DMS153 treated with DMSO at 0.1 percent for 48 hours (cell line): ENCODE measurements at regions not wholly inside any gene's neighbourhood (a gene's known extent, or its start where the extent isn't known, plus 50 kb on each side); places are given as distances from the start of the nearest gene placed in this dataset.

ENCODE experiments used
- DNase-seq: peaks from one replicate; lab custom pipeline; 2025; ENCODE audit not compliant: unreplicated experiment; lab: John Stamatoyannopoulos, UW

DNA sequence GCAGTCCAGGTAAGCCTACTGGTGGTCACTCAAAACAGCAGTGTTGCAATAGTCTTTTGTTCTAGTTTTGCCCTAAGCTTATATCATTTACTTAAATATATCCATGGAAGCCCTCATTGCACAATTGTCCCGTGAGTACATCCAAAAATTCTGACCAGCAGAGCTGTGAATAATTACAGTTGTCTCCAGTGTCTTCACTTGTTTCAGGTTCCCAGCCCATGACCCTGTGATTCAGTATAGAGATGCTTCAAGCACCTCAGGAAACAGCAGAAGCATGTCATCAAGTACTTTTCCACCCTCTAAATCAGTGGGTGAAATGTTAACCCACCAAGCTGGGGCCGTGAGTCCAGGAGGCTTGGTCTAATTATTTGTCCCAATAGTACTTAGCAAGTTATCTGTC is 214.9 kb upstream of the RPS6KA3 start:
- no peak for DNase-seq

DNA sequence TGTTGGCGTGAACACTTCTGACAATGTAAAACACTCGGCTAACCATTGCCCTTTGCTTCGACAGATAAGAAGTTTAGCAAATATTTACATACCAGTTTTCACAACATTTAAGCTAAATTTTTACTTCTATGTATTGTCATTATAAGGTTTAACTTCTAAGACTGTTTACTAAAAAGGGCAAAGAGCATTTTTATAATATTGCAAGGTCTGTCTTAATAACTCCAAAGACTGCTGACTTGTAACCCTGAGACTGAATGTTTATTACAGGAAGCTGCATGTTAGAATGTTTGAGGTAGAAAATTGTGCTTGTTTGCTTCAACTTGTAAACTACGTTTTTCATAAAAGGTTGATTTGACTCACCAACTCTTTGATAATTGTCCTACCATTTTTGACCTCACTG is 213.2 kb upstream of the RPS6KA3 start:
- no peak for DNase-seq

DNA sequence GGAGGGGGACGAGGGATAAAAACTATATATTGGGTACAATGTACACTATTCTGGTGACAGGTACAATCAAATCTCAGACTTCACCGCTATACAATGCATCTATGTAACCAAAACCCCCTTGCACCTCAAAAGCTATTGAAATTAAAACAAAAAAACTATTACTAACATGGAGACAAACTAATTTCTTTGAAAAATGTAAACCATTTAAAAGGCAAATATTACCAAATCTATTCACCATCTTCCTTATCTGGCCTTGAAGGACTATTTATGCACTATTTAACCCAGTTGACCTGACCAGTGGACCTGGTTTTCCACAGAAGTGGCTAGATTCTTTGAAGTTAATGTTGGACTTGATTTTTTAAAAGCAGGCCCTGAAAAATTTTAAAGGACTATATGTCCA is 212.3 kb upstream of the RPS6KA3 start:
- no peak for DNase-seq

DNA sequence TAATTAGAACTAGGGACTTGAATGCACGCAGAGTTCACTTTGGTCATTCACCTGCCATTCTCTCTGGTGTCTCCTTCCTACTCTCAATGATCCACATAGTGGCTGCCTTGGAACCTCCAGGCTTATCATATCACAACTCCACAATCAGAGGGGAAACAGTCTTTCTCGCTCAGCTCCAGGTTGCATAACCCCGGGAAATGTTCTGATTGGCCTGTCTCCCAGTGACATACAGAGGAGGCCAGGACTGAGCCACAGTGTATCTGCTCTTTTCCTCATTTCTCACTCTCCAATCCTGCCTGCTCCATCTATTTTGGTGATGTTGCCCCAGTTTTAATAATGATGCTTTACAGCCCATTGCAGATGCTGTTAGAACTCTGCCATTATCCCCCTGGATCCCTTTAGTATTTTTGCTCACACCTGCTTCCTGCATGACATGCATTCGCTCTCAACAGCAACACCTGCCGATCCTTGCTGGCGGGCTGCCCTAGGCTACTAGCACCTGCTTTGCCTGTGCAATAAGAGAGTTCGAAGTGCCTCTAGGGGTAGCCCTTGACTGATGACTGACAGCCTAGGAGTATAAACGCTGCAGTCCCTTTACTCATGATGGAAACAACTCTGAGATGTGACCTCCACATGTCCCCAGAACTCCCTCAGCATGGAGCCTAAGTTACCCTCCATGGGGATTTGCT is 211.3 kb upstream of the RPS6KA3 start:
- peak; percentile 79 for DNase-seq

DNA sequence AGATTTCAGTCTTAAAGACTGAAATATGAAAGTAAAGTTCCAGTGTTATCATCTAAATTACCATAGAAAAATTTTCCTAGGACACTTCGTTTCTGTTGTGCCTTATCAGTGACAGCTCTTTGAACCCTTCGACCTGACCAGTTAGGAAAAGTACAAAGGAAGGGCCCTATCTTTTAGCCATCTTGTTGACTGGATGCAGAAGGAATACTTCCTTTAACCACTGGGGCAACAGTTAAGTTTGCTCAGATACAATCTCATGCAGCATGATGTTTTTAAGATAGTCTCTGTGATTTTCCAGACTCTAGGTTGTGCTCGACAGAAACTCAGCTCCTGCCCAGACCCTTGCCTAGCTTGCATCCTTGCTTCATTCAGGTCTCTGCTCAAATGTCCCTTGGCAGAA is 210.5 kb upstream of the RPS6KA3 start:
- no peak for DNase-seq

DNA sequence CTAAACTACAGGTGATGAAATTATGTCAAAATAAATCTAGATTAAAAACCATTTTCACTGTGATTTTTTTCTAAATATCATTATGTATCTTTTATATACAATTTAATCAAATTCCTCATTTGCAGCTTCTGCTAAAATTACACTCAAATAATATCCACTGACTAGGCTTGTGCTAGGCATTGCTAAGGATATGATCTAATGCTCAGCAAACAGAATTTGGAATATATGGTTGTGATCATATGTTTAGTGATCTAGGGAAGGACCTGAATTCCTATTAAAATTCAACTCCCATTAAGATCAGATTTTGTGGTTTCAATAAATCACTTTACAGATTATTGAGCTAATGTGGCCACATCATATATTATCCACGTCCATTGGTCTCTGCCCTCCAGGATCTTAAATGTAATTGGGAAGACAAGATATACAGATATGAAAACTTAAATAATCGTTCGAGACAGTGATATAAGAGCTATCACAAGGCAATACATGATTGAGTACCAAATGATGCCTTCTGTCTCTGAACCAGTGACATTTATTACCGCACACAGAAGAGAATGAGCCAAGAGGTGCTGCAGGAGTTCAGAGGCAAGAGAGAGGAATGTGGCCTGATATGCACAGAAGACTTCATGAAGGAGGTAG is 206.0 kb upstream of the RPS6KA3 start:
- no peak for DNase-seq

DNA sequence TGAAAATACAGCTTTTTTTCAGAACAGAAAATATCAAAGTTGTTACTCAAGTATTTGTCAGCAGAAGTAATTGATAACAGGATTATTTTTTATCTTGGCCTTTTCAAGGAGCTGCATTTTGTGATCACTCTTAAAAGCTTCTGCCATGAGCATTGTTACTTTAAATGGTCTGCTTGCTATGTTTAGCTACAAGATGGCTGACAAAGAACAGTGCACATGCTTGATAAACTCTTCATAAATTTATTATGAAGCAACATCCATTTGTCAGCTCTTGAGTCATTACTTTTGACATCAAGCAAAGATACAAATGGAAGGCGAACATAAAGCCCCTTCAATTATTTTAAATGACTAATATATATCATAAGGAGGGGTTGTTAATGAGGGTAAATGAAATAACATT is 205.4 kb upstream of the RPS6KA3 start:
- no peak for DNase-seq

DNA sequence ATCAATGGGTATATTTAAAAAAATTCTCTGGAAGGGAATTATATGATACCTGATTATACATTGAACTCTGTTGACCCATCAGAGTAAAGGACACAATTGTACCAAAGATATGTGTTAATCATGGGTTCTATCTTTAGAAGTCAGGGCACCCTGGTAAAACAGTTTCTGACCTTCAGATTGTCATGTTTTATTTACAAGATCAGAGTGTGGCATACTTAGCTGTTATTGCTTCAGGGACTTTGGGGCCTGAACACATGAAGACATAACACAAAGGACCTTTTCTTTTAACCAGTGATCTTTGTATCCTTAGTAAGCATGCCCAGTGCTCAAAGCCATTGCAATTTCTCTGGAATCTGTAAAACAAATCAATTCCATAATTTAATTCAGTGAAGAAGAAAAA is 204.8 kb upstream of the RPS6KA3 start:
- no peak for DNase-seq

DNA sequence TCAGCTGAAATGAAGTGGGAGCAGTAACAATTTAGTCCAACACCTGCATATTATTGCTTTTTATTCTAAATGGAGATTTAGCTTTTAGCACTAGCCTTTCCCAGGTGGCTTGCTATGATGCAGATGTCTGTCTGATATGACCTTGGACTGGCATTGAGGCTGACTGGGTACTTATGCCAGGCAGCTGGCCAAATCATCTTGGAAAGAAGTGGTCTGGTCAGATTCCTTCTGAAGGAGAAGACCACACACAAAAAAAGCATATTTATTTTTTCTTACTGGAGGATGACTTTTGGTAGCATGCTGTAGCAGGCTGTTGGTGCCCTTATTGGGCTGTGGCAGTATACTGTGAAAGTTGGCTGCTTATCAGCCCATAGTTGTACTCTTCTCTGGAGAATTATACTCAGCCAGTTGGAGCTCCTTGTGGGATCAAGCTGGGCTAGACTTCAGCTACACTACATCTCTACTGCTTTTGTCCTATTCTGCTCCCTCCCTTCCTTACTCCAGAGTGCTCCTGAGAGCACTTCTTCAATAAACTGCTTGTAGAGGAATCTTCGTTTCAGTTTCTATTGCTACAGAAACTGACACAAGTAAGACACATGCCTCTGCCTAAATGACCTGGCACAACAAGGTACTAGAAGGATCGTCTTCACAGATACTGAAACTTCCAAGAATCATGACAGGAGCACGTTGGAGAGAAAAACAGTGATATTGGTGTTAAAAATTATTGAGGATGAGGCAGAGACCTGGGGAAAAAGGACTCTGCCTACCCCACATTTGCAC is 196.8 kb upstream of the RPS6KA3 start:
- DNase-seq, result no peak

DNA sequence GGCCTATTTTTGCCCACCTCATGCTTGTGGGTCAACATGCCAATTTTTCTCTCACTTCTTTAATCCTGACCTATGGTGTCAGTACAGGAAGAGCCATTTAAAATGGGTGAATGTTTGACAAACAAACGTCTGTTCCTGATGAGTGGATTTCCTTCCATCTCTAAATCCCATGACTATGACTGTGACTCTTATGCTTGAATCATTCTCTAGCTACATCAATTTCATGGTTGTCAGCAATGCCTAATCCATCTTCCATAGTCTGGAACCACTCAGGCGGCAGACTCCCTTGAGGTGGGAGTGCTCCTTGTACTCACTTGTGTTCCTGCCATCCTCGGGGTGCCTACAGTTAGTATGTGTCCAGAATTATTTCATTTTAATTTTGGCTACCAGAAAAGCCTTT is 194.9 kb upstream of the RPS6KA3 start:
- DNase-seq, result no peak

DNA sequence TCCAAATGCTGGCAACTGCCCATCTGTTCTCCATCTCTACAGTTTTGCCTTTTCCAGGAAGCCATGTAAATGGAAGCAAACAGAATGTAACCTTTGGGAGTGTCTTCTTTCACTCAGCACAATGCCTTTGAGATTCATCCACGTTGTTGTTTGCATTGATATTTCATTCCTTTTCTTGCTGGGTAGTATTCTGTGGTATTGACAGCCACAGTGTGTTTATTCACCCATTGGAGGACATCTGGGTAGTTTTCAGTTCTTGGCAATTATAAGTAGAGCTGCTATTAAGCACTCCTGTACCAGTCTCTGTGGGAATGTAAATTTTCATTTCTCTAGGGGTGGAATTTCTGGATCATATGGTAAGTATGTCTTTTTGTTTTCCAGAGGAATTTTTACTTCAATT is 194.3 kb upstream of the RPS6KA3 start:
- DNase-seq, result no peak

DNA sequence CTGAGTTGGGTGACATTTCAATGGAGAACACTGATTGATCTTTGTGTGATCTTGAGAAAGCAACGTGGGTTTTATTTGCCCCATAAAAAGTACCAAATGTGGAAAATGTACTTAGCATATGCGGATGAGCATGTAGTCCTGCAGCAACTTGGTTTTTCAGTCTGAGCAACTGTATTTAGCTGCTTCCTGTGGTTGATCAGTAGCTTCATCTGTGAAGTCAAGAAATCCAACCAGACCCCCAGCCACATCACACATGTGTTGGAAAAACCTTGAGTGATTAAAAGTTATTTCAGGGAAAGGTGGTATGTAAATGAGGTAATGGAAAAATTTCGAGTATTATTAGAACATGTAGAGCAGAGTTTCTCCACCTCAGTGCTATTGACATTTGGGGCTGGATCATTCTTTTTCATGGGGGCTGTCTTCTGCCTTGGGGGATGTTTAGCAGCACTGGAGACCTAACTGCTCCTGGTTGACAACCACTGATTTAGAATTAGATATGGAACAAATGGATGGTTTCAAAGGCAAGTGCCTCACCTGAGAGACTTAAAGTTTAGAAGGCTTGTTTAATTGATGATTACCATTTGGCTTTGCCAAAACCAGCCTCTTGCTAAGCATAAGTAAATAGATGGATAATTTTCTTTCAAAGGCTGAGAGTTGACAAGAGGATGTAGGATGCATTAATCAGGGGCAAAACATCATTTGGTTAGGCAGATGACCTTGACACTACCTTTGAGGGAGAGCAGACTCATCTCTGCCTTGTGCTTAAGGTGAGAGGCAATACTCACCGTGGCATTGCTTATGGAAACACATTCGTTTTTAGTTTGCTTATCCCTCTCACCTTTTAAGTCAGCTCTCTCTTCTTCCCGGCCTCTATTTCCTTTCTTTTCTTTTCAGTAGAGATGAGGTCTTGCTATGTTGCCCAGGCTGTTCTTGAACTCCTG is 193.0 kb upstream of the RPS6KA3 start:
- DNase-seq, result no peak

DNA sequence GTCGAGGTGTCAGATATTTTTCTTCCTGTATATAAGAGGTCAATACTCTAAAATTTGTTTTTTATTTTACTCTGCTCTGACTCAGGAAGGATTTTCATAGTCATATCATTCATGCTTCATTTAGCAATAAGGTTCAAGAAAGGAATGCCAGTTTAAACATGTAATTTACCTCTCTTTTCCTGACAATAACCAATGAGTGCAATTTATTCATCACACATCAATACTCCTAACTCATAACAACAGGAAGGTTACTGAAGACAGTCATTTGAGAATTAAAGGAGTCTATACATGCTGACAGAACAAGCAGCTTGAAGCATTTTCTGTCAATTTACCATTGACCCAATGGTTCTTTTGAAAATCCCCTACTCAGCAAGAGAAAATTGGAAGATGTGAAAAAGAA is 190.3 kb upstream of the RPS6KA3 start:
- DNase-seq, result no peak

DNA sequence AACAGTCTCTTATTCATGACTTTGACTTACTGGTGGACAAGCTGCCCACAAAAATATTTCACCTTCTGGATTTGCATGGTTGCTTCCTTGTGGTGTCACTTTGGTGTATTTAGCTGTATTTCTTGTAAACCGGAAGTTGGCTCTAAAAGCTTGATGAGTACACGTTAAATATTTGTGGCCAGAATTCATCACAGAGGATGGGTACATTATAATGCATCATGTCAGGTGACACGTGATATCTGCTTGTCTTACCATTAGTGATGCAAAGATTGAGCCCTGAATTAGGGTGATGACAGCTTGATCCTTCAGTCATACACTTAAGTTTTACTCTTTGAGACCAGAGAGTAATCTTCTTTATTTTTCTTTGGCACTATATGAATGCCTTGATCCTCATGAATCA is 188.3 kb upstream of the RPS6KA3 start:
- no peak for DNase-seq

DNA sequence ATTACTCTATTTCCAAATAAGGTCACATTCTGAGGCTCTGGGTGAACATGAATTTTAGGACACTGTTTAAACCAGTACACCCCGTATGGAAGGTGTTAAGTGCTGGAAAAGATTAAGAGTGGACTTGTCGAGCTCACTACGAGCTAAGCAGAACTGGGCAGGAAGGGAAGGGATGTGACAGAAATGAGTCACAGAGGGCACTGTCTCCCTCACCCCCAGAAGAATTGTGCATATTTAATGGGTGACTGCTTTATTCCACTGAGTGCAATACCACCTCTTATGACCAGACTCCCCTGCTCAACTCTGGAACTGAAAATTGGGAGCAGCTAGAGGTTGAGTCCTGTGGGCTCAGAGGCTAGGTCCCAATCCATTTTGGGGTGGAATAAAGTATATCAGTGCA is 187.4 kb upstream of the RPS6KA3 start:
- DNase-seq, result no peak

DNA sequence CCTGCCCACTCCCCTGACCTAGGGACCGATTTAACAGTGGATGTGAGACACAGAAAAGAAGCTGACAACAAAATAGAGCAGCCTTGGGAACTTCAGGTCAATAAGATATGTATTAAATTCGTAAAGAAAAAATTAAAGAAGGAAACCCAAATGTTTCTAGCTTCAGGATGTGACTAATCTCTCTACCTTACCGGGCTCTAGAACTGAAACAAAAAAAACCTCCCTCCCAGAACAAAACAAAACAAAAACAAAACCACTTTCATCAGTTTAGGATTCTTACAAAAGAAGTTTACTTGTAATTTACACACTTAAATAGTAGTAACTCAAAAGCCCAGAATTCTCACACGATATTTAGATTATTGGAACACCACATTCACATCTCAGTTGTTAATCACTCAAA is 185.8 kb upstream of the RPS6KA3 start:
- DNase-seq, result no peak

DNA sequence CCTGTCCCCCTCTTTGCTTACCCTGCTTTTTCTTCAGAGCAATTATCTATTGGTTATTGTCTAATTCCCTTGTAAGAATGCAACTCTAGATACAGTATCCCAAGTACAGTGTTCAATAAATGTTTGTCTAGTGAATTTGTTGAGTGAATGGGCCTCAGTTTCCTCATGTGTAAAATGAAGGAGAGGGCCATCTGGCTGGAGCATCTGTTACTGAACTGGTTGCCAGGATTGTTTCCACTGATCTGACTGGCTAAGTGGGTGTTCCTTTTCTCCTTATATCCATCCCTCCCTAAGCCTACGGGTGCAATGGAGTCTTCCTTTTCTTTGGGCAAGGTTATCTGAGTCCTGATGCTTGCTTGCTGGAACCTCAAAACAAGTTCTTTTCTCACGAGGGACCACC is 185.2 kb upstream of the RPS6KA3 start:
- no peak for DNase-seq

DNA sequence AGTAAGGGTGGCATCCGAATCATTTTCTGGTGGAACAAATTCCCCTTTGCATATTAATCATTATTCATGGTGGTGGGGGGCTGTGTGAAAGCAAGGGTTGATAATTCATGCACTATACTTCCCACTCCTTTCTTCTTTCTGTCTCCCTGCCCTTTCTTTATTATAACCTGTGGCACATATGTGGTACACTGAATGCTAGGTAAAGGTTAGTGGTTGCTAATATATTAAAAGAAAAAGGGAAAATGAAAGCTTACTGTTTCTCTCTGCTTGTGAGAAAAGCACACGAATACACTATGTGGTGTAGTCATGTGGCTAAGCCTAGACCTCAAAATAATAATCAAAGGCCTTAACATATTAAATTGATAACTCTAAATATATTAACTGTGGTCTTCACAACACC is 178.4 kb upstream of the RPS6KA3 start:
- no peak for DNase-seq

DNA sequence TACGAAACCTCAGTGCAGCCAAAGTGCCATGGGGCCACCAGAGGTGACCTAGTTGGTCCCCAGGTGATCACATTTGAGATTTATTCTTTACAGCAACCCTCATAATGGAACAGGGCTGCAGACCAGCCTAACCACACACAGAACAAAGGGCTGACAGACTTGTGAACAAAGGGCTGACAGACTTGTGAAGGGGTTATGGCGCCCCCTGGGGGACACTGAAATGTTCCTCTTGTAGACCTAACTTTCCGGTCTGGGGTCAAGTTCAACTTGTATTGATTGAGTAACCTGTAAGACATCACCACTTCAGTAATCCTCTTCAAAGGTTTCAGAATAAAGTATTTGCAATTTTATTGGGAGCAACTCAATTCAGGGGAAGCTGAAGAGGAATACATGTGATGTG is 175.9 kb upstream of the RPS6KA3 start:
- peak; percentile 3 for DNase-seq

DNA sequence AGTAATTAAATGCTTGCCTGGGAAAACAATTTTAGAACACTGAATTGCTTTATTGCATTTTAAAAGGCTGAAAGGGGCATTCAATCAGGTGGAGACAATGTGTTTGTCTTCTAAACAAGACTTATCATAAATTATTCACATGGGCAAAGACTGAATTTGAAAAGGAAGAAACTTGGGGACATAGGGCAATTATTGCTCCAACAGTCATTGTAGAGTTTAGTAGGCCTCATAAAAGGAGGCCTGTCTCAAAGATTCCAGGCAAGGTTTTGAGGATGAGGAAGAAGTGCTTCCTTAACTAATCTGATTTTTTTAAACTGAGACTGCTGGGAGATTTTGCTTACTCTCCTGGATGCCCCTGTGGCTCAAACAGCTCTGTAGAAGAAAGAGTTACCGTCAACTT is 174.4 kb upstream of the RPS6KA3 start:
- DNase-seq, result no peak

DNA sequence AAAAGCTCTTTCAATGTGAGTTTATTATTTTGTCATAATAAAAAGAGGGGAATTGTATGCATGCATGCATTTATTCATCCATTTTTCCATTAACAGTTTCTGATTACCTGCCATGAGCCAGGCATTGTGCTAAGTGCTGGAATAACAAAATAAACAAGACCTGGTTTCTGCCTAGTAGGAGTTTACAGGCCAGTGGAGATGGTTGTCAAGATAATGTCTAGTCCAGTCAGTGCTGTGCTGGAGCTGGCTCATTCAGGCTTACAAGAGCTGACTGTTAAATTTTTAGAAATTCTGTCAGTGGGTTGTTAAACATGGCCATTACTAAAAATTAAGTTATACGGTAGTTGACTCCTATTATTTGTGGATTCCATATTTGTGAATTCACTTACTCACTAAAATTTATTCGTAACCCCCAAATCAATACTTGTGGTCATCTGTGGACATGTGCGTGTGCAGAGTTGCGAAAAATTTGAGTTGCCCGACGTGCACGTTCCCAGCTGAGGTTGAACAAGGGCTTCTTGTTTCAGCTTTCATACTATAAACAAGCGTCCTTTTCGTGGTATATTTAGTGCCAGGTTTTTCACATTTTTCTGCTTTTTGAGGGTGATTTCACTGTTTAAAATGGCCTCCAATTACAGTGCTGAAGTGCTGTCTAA is 172.3 kb upstream of the RPS6KA3 start:
- DNase-seq, result no peak
